HCT116 (cell line): ENCODE measurements at regions not wholly inside any gene's neighbourhood (a gene's known extent, or its start where the extent isn't known, plus 50 kb on each side); places are given as distances from the start of the nearest gene placed in this dataset.

Experiments used
- ATAC-seq: fragments of 200-7000 bp; cut with Tn5 transposase; 2 replicates; pipeline ENCODE4 v1.9.1; 2020; ENCODE audit warnings: mild to moderate bottlenecking, moderate library complexity
- BruUV-seq: library from RNA; stranded (reverse); fragments of 400-500 nt; replicated peaks from 2 replicates; lab custom pipeline; 2021; lab: Mats Ljungman, UMichigan
- CTCF ChIA-PET: fragments of 300-600 bp; sonication (Branson Sonifier 250); formaldehyde crosslinking; loops from one replicate; lab custom pipeline; 2021; ENCODE audit warnings: antibody characterized with exemption; lab: Charles Lee
- POLR2A ChIA-PET: fragments of 300-600, 350-600 bp; sonication (Branson Sonifier 250); formaldehyde crosslinking; loops from one replicate; lab custom pipeline; 2021; ENCODE audit warnings: antibody characterized with exemption; lab: Charles Lee
- RAD21 ChIA-PET, 2 experiments: fragments of 300-600 bp; sonication (Branson Sonifier 250); formaldehyde crosslinking; loops; one replicate each; lab custom pipeline; 2023; ENCODE audit warnings: low total read pairs in 2 of 2; ENCODE audit not compliant: uncharacterized antibody in 2 of 2, unreplicated experiment in 2 of 2, low non-redundant PET in 1 of 2; lab: Charles Lee
- DNase-seq: peaks from one replicate; pipeline ENCODE4 v3.0.0-alpha.2; 2010; ENCODE audit warnings: low read depth, low spot score
- H2AFZ ChIP-seq: fragments of 200-600 bp; shearing (Covaris generic), sonication (generic); 2 replicates; pipeline ENCODE4 v1.6.1; 2017; ENCODE audit warnings: low read depth, mixed run types, mixed read lengths, antibody characterized with exemption, low read length; ENCODE audit not compliant: poor library complexity, severe bottlenecking
- H3K27ac ChIP-seq: 2 replicates; pipeline ENCODE4 v1.5.1; 2012; ENCODE audit warnings: low read depth, low read length
- H3K27me3 ChIP-seq: fragments of 200-600 bp; sonication (generic); 2 replicates; pipeline ENCODE4 v1.6.1; 2016; ENCODE audit warnings: mixed run types, low read length, mixed read lengths; ENCODE audit not compliant: insufficient read depth
- H3K36me3 ChIP-seq, 2 experiments: fragments of 200-500 bp in 1 of 2; fragments of 200-600 bp in 1 of 2; sonication (Bioruptor generic) in 1 of 2; sonication (generic) in 1 of 2; 2 replicates each; pipeline versions ENCODE4 v1.5.1 to v1.6.1; 2014 to 2016; ENCODE audit warnings: low read length in 2 of 2, inconsistent platforms in 1 of 2, mixed read lengths in 1 of 2, mixed run types in 1 of 2; ENCODE audit not compliant: insufficient read depth in 2 of 2, control insufficient read depth in 1 of 2
- H3K4me1 ChIP-seq, 2 experiments: fragments of 200-600 bp in 1 of 2; sonication (generic) in 1 of 2; 2 replicates each; pipeline versions ENCODE4 v1.5.1 to v1.6.1; 2012 to 2017; ENCODE audit warnings: low read length in 2 of 2, inconsistent platforms in 1 of 2, mild to moderate bottlenecking in 1 of 2, mixed read lengths in 1 of 2, mixed run types in 1 of 2, moderate library complexity in 1 of 2; ENCODE audit not compliant: insufficient read depth in 2 of 2, control insufficient read depth in 1 of 2
- H3K4me2 ChIP-seq: fragments of 200-600 bp; sonication (generic); 2 replicates; pipeline ENCODE4 v1.6.1; 2017; ENCODE audit warnings: mixed run types, low read length, mixed read lengths
- H3K4me3 ChIP-seq, 2 experiments: fragments of 200-600 bp in 1 of 2; sonication (generic) in 1 of 2; replicated peaks in 1 of 2; 2 replicates each; pipeline ENCODE4 v1.5.1; 2011 to 2016; ENCODE audit warnings: low read length in 2 of 2, control low read depth in 1 of 2, low read depth in 1 of 2, mild to moderate bottlenecking in 1 of 2, mixed read lengths in 1 of 2, mixed run types in 1 of 2
- H3K79me2 ChIP-seq: fragments of 200-600 bp; sonication (generic); 2 replicates; pipeline ENCODE4 v1.6.1; 2017; ENCODE audit warnings: mild to moderate bottlenecking, mixed run types, low read length, moderate library complexity, mixed read lengths; ENCODE audit not compliant: insufficient read depth
- H3K9ac ChIP-seq: fragments of 200-600 bp; sonication (generic); 2 replicates; pipeline ENCODE4 v1.6.1; 2016; ENCODE audit warnings: low read length, mixed read lengths
- H3K9me2 ChIP-seq: fragments of 200-600 bp; sonication (generic), shearing (Covaris generic); 2 replicates; pipeline ENCODE4 v1.6.1; 2017; ENCODE audit warnings: mixed run types, mild to moderate bottlenecking, moderate library complexity; ENCODE audit not compliant: insufficient read depth
- H3K9me3 ChIP-seq, 2 experiments: fragments of 200-500 bp in 1 of 2; fragments of 200-600 bp in 1 of 2; sonication (Bioruptor generic) in 1 of 2; sonication (generic) in 1 of 2; 2 replicates each; pipeline ENCODE4 v1.6.1; 2014 to 2017; ENCODE audit warnings: low read length in 2 of 2, mixed read lengths in 2 of 2, inconsistent platforms in 1 of 2, low read depth in 1 of 2, mild to moderate bottlenecking in 1 of 2, mixed run types in 1 of 2, moderate library complexity in 1 of 2; ENCODE audit not compliant: control insufficient read depth in 1 of 2, insufficient read depth in 1 of 2
- H4K20me1 ChIP-seq: fragments of 200-600 bp; sonication (generic), shearing (Covaris generic); 2 replicates; pipeline ENCODE4 v1.6.1; 2017; ENCODE audit warnings: mixed run types, mild to moderate bottlenecking, moderate library complexity; ENCODE audit not compliant: insufficient read depth
- EGR1 ChIP-seq: IDR thresholded peaks from 2 replicates; pipeline ENCODE4 v1.6.1; 2012; ENCODE audit warnings: low read depth
- ELF1 ChIP-seq: IDR thresholded peaks from 2 replicates; pipeline ENCODE4 v1.6.1; 2012; ENCODE audit warnings: low read depth, borderline replicate concordance
- RAD21 ChIP-seq: IDR thresholded peaks from 2 replicates; pipeline ENCODE4 v1.6.1; 2012; ENCODE audit warnings: low read depth, mild to moderate bottlenecking
- SIN3A ChIP-seq: IDR thresholded peaks from 2 replicates; pipeline ENCODE4 v1.6.1; 2012; ENCODE audit warnings: low read depth
- SP1 ChIP-seq: IDR thresholded peaks from 2 replicates; pipeline ENCODE4 v1.6.1; 2012; ENCODE audit warnings: low read depth
- SRF ChIP-seq: IDR thresholded peaks from 2 replicates; pipeline ENCODE4 v1.6.1; 2012; ENCODE audit warnings: low read depth
- intact Hi-C: fragments of 100-400 bp; cut with micrococcal nuclease; formaldehyde crosslinking; loops from 2 replicates; pipeline ENCODE4 v1.10.0; 2022

- no peaks in the 10 kb centered on the region for H3K9me2 ChIP-seq
- H3K4me3 ChIP-seq = no peak overlapping the region
- ATAC-seq (no peak), DNase-seq (no peak)
- RAD21 ChIA-PET = no interaction called here
- H3K4me2 ChIP-seq = no peak overlapping the region
- no peak overlapping the region for H3K27ac ChIP-seq
- H3K36me3 ChIP-seq = no peaks in the 10 kb centered on the region
- H3K9ac ChIP-seq = no peak overlapping the region
- intact Hi-C loops = no loop called here
- H3K9me3 ChIP-seq = no peaks in the 10 kb centered on the region
- H3K4me1 ChIP-seq = no peaks in the 10 kb centered on the region
- BruUV-seq = no TSS peak
- H2AFZ ChIP-seq = no peak overlapping the region
- CTCF ChIA-PET = no interaction called here
- no peaks in the 10 kb centered on the region for H3K79me2 ChIP-seq
- TF ChIP-seq EGR1 = no peak
- TF ChIP-seq SRF = no peak
- no peak for TF ChIP-seq SIN3A
- TF ChIP-seq SP1 = no peak
- no peak for TF ChIP-seq RAD21
- POLR2A ChIA-PET = no interaction called here
- H4K20me1 ChIP-seq = no peaks in the 10 kb centered on the region
- no peaks in the 10 kb centered on the region; the same call in 1 of the 2 replicates for H3K27me3 ChIP-seq
Observed at GRCh38 chr11:71341596-71341995, 89.2 kb upstream of the SHANK2 start.

GRCh38 chr11:71341173-71341572, 88.8 kb upstream of the SHANK2 start:
- Histone ChIP-seq H3K27ac (no peak overlapping the region), H3K27me3 (peaks cover 4% of the 10 kb centered on the region; the same call in 1 of the 2 replicates), H3K36me3 (no peaks in the 10 kb centered on the region), H2AFZ (no peak overlapping the region), H3K4me1 (no peaks in the 10 kb centered on the region), H3K79me2 (no peaks in the 10 kb centered on the region), H3K9me2 (no peaks in the 10 kb centered on the region), H4K20me1 (no peaks in the 10 kb centered on the region), H3K9me3 (no peaks in the 10 kb centered on the region), H3K9ac (no peak overlapping the region), H3K4me2 (no peak overlapping the region), H3K4me3 (no peak overlapping the region)
- intact Hi-C loops = no loop called here
- no TSS peak for BruUV-seq
- DNase-seq (no peak), ATAC-seq (no peak)
- TF ChIP-seq RAD21 (no peak), ELF1 (no peak)
- ChIA-PET RAD21 (no interaction called here), POLR2A (no interaction called here), CTCF (no interaction called here)
